SU-DHL-6 (cell line): ENCODE measurements at regions not wholly inside any gene's neighbourhood (a gene's known extent, or its start where the extent isn't known, plus 50 kb on each side); places are given as distances from the start of the nearest gene placed in this dataset.

Source experiments
- H2AFZ ChIP-seq: fragments of 200-600 bp; sonication (generic); 2 replicates; pipeline ENCODE4 v1.6.1; 2014; ENCODE audit warnings: low read depth, mild to moderate bottlenecking, moderate library complexity, mixed read lengths, antibody characterized with exemption, low read length; ENCODE audit not compliant: severe bottlenecking
- H3F3A ChIP-seq: fragments of 200-600 bp; shearing (Covaris generic); 2 replicates; pipeline ENCODE4 v1.6.0; 2016; ENCODE audit warnings: antibody characterized with exemption, mild to moderate bottlenecking; ENCODE audit not compliant: insufficient read depth
- H3K27ac ChIP-seq: fragments of 200-600 bp; sonication (generic); 2 replicates; pipeline ENCODE4 v1.5.1; 2016; ENCODE audit warnings: low read depth, mild to moderate bottlenecking, low read length, moderate library complexity, mixed read lengths
- H3K27me3 ChIP-seq: fragments of 200-600 bp; sonication (generic), shearing (Covaris generic); 2 replicates; pipeline ENCODE4 v1.6.0; 2014; ENCODE audit warnings: mild to moderate bottlenecking, low read length
- H3K36me3 ChIP-seq: fragments of 200-600 bp; sonication (generic); 2 replicates; pipeline ENCODE4 v1.6.1; 2014; ENCODE audit warnings: mild to moderate bottlenecking, low read length, mixed read lengths
- H3K4me2 ChIP-seq: fragments of 300-600, 200-600 bp; shearing (Covaris generic), sonication (generic); 2 replicates; pipeline ENCODE4 v1.6.0; 2014; ENCODE audit warnings: low read length, low read depth, mild to moderate bottlenecking; ENCODE audit not compliant: poor library complexity, severe bottlenecking
- H3K4me3 ChIP-seq: fragments of 200-600 bp; sonication (generic); 2 replicates; pipeline ENCODE4 v1.5.1; 2014; ENCODE audit warnings: antibody characterized with exemption, low read length, mild to moderate bottlenecking, mixed read lengths; ENCODE audit not compliant: insufficient read depth, poor library complexity, severe bottlenecking
- H3K79me2 ChIP-seq: fragments of 200-600 bp; sonication (generic); 2 replicates; pipeline ENCODE4 v1.6.1; 2014; ENCODE audit warnings: mild to moderate bottlenecking, low read length, moderate library complexity; ENCODE audit not compliant: insufficient read depth
- H3K9ac ChIP-seq: fragments of 200-600 bp; sonication (generic); 2 replicates; pipeline ENCODE4 v1.7.0; 2014; ENCODE audit warnings: mild to moderate bottlenecking, low read length
- H3K9me2 ChIP-seq: fragments of 200-600 bp; sonication (generic); replicated peaks from 2 replicates; pipeline ENCODE4 v1.6.1; 2014; ENCODE audit warnings: low read length; ENCODE audit not compliant: insufficient read depth
- H3K9me3 ChIP-seq: fragments of 200-600 bp; sonication (generic); 2 replicates; pipeline ENCODE4 v1.6.1; 2014; ENCODE audit warnings: low read length, mixed read lengths; ENCODE audit not compliant: insufficient read depth
- H4K20me1 ChIP-seq: fragments of 200-600 bp; sonication (generic); 2 replicates; pipeline ENCODE4 v1.6.1; 2014; ENCODE audit warnings: low read depth, mild to moderate bottlenecking, antibody characterized with exemption, low read length, moderate library complexity, mixed read lengths
- CTCF ChIP-seq: fragments of 200-600 bp; sonication (generic); IDR thresholded peaks from one replicate; pipeline ENCODE4 v1.5.1; 2017; ENCODE audit warnings: antibody characterized with exemption, mild to moderate bottlenecking, low read length, moderate library complexity; ENCODE audit not compliant: insufficient read depth, poor library complexity, severe bottlenecking
- EZH2phosphoT487 ChIP-seq: fragments of 200-600 bp; sonication (generic), shearing (Covaris generic); conservative IDR thresholded peaks from 2 replicates; pipeline ENCODE4 v1.6.1; 2018; ENCODE audit warnings: mild to moderate bottlenecking, antibody characterized with exemption, low read length, moderate library complexity, mixed read lengths

- Histone ChIP-seq H2AFZ (no peak overlapping the region), H3K9ac (no peak overlapping the region), H3K4me2 (no peak overlapping the region), H3K4me3 (no peak overlapping the region), H3K9me3 (no peaks in the 10 kb centered on the region), H3F3A (no peaks in the 10 kb centered on the region), H3K79me2 (no peaks in the 10 kb centered on the region), H3K27me3 (no peaks in the 10 kb centered on the region), H4K20me1 (no peaks in the 10 kb centered on the region), H3K36me3 (no peaks in the 10 kb centered on the region), H3K9me2 (no peaks in the 10 kb centered on the region), H3K27ac (no peak overlapping the region)
- TF ChIP-seq EZH2phosphoT487 (no peak), CTCF (no peak)
These were observed 1338.1 kb upstream of the SLC10A2 start for GRCh38 chr13:104404325-104404724.

- Histone ChIP-seq H3K36me3 (no peaks in the 10 kb centered on the region), H3K27me3 (no peaks in the 10 kb centered on the region), H3K4me3 (no peak overlapping the region), H4K20me1 (no peaks in the 10 kb centered on the region), H2AFZ (no peak overlapping the region), H3K9ac (no peak overlapping the region), H3K27ac (no peak overlapping the region), H3F3A (no peaks in the 10 kb centered on the region), H3K9me3 (no peaks in the 10 kb centered on the region), H3K4me2 (no peak overlapping the region), H3K79me2 (no peaks in the 10 kb centered on the region), H3K9me2 (no peaks in the 10 kb centered on the region)
- no peak for TF ChIP-seq EZH2phosphoT487
- no peak for TF ChIP-seq CTCF
These were observed 1323.5 kb upstream of the SLC10A2 start for GRCh38 chr13:104389691-104390090.

- no peaks in the 10 kb centered on the region for H3K79me2 ChIP-seq
- no peaks in the 10 kb centered on the region for H3F3A ChIP-seq
- no peaks in the 10 kb centered on the region for H3K36me3 ChIP-seq
- no peak overlapping the region for H3K27ac ChIP-seq
- no peaks in the 10 kb centered on the region for H3K9me2 ChIP-seq
- no peak overlapping the region for H2AFZ ChIP-seq
- no peaks in the 10 kb centered on the region for H4K20me1 ChIP-seq
- no peaks in the 10 kb centered on the region for H3K9me3 ChIP-seq
- H3K27me3 ChIP-seq: no peaks in the 10 kb centered on the region
- H3K4me3 ChIP-seq: no peak overlapping the region
- TF ChIP-seq EZH2phosphoT487 (no peak), CTCF (no peak)
- no peak overlapping the region for H3K4me2 ChIP-seq
- no peak overlapping the region for H3K9ac ChIP-seq
These were observed 1321.3 kb upstream of the SLC10A2 start for GRCh38 chr13:104387510-104387909.
